Amniotic stem cell (primary cell): ENCODE measurements at regions not wholly inside any gene's neighbourhood (a gene's known extent, or its start where the extent isn't known, plus 50 kb on each side); places are given as distances from the start of the nearest gene placed in this dataset.

Experiments
- DNase-seq: peaks from one replicate; lab custom pipeline; 2025; lab: John Stamatoyannopoulos, UW

GRCh38 chr9:11722957-11723356 lies 970.2 kb upstream of the TYRP1 start:
- DNase-seq = no peak

- no peak for DNase-seq
Observed at GRCh38 chr9:11726659-11727058, 966.5 kb upstream of the TYRP1 start.

- DNase-seq = no peak
Observed at GRCh38 chr9:11735391-11735790, 957.8 kb upstream of the TYRP1 start.

- DNase-seq = no peak
Observed at GRCh38 chr9:11742471-11742870, 950.7 kb upstream of the TYRP1 start.

- no peak for DNase-seq
Observed at GRCh38 chr9:11743356-11743755, 949.8 kb upstream of the TYRP1 start.

- no peak for DNase-seq
Observed at GRCh38 chr9:11749396-11749795, 943.8 kb upstream of the TYRP1 start.

GRCh38 chr9:11755951-11756350 lies 937.2 kb upstream of the TYRP1 start:
- DNase-seq = no peak

GRCh38 chr9:11757408-11757807 lies 935.8 kb upstream of the TYRP1 start:
- DNase-seq = no peak

GRCh38 chr9:11758016-11758415 lies 935.2 kb upstream of the TYRP1 start:
- DNase-seq = no peak

GRCh38 chr9:11779971-11780370 lies 913.2 kb upstream of the TYRP1 start:
- no peak for DNase-seq

- DNase-seq = no peak
Observed at GRCh38 chr9:11792870-11793269, 900.3 kb upstream of the TYRP1 start.

- no peak for DNase-seq
Observed at GRCh38 chr9:11794984-11795383, 898.2 kb upstream of the TYRP1 start.

- DNase-seq = no peak
Observed at GRCh38 chr9:11805969-11806368, 887.2 kb upstream of the TYRP1 start.

- DNase-seq = no peak
Observed at GRCh38 chr9:11821306-11821975, 871.7 kb upstream of the TYRP1 start.

- no peak for DNase-seq
Observed at GRCh38 chr9:11828201-11828600, 865.0 kb upstream of the TYRP1 start.

GRCh38 chr9:11833056-11833455 lies 860.1 kb upstream of the TYRP1 start:
- no peak for DNase-seq

- no peak for DNase-seq
Observed at GRCh38 chr9:11868795-11869194, 824.4 kb upstream of the TYRP1 start.

- DNase-seq = no peak
Observed at GRCh38 chr9:11871852-11872251, 821.3 kb upstream of the TYRP1 start.

- DNase-seq = no peak
Observed at GRCh38 chr9:11872471-11872870, 820.7 kb upstream of the TYRP1 start.

- no peak for DNase-seq
Observed at GRCh38 chr9:11874414-11874813, 818.8 kb upstream of the TYRP1 start.

GRCh38 chr9:11892401-11892800 lies 800.8 kb upstream of the TYRP1 start:
- no peak for DNase-seq

- DNase-seq = no peak
Observed at GRCh38 chr9:11893331-11893730, 799.9 kb upstream of the TYRP1 start.

GRCh38 chr9:11894136-11894535 lies 799.0 kb upstream of the TYRP1 start:
- DNase-seq = no peak

GRCh38 chr9:11902610-11903009 lies 790.6 kb upstream of the TYRP1 start:
- no peak for DNase-seq

- DNase-seq = no peak
Observed at GRCh38 chr9:11915699-11916098, 777.5 kb upstream of the TYRP1 start.
